K562 (cell line): ENCODE measurements at regions not wholly inside any gene's neighbourhood (a gene's known extent, or its start where the extent isn't known, plus 50 kb on each side); places are given as distances from the start of the nearest gene placed in this dataset.
A peak's percentile ranks its signal among the peaks of the same experiment; 100 is the strongest.

Source experiments
- E2F3 ChIP-seq: fragments of 250-450 bp; sonication (Bioruptor Pico); IDR thresholded peaks from 2 replicates; pipeline ENCODE4 v1.4.0; 2020; ENCODE audit warnings: mild to moderate bottlenecking
- ETS1 ChIP-seq: conservative IDR thresholded peaks from 2 replicates; pipeline ENCODE4 v1.6.1; 2011; ENCODE audit warnings: low read depth, mild to moderate bottlenecking, low read length; ENCODE audit not compliant: control insufficient read depth
- GTF2E2 ChIP-seq: fragments of 200-800 bp; sonication (Bioruptor generic); IDR thresholded peaks from 2 replicates; pipeline ENCODE4 v1.6.1; 2016; ENCODE audit warnings: missing genetic modification characterization, missing compliant biosample characterization
- HNRNPUL1 ChIP-seq: fragments of 200-400 bp; formaldehyde crosslinking; IDR thresholded peaks from 2 replicates; pipeline ENCODE4 v1.6.1; 2017; ENCODE audit warnings: low read length
- KHSRP ChIP-seq: fragments of 450-650 bp; IDR thresholded peaks from 2 replicates; pipeline ENCODE4 v1.6.1; 2017
- RBFOX2 ChIP-seq: fragments of 200-400 bp; formaldehyde crosslinking; IDR thresholded peaks from 2 replicates; pipeline ENCODE4 v1.6.1; 2017; ENCODE audit warnings: low read depth, mild to moderate bottlenecking, low read length, moderate library complexity
- RBM39 ChIP-seq: fragments of 200-400 bp; formaldehyde crosslinking; optimal IDR thresholded peaks from 2 replicates; pipeline ENCODE3; 2018; ENCODE audit warnings: low read depth, low read length
- RFX5 ChIP-seq: IDR thresholded peaks from 2 replicates; pipeline ENCODE4 v1.6.1; 2011; ENCODE audit warnings: low read depth, mild to moderate bottlenecking, improper control_type of control experiment, low read length
- YBX1 ChIP-seq: fragments of 450-650 bp; IDR thresholded peaks from 2 replicates; pipeline ENCODE4 v1.7.1; 2016; ENCODE audit warnings: mild to moderate bottlenecking
- ZBTB12 ChIP-seq: fragments of 250-450 bp; sonication (Bioruptor Pico); IDR thresholded peaks from 2 replicates; pipeline ENCODE4 v1.4.0; 2020
- ZBTB40 ChIP-seq, 2 experiments: fragments of 450-650 bp in 1 of 2; sonication (generic) in 1 of 2; formaldehyde crosslinking in 1 of 2; IDR thresholded peaks; 2 replicates each; pipeline versions ENCODE4 v1.7.1 to v1.9.0; 2016 to 2022; ENCODE audit warnings: inconsistent platforms in 1 of 2, mild to moderate bottlenecking in 1 of 2, missing genetic modification reagents in 1 of 2
- ZFP91 ChIP-seq: sonication (generic); formaldehyde crosslinking; IDR thresholded peaks from 2 replicates; pipeline ENCODE4 v1.8.0; 2022; ENCODE audit warnings: mild to moderate bottlenecking, missing genetic modification reagents
- ZKSCAN3 ChIP-seq: fragments of 250-450 bp; sonication (Bioruptor Pico); IDR thresholded peaks from 2 replicates; pipeline ENCODE4 v1.4.0; 2020
- ZNF134 ChIP-seq: fragments of 250-450 bp; sonication (Bioruptor Pico); conservative IDR thresholded peaks from 2 replicates; pipeline ENCODE4 v1.4.0; 2020
- ZNF778 ChIP-seq: fragments of 450-650 bp; formaldehyde crosslinking; IDR thresholded peaks from 2 replicates; pipeline ENCODE4 v1.4.0; 2020; ENCODE audit warnings: mild to moderate bottlenecking, moderate library complexity

GRCh38 chr1:47507881-47508701 lies 70.2 kb downstream of the FOXD2 start (continued):
- no peak for TF ChIP-seq ZBTB40 (IDR thresholded peaks at IDR 0.05)
- TF ChIP-seq ZBTB40 (CRISPR knock-in tag; IDR thresholded peaks at IDR 0.05): no peak
- TF ChIP-seq KHSRP: no peak
- no peak for TF ChIP-seq RFX5
- no peak for TF ChIP-seq ZNF778
- no peak for TF ChIP-seq YBX1
- peak; percentile 61 for TF ChIP-seq E2F3 (CRISPR knock-in tag)
- TF ChIP-seq ZNF134: no peak
- TF ChIP-seq ZBTB12 (CRISPR knock-in tag): no peak
- no peak for TF ChIP-seq RBM39
- TF ChIP-seq ETS1: no peak
- TF ChIP-seq ZFP91 (CRISPR knock-in tag): no peak
- TF ChIP-seq HNRNPUL1: no peak
- TF ChIP-seq GTF2E2 (tag): no peak
- no peak for TF ChIP-seq RBFOX2
- TF ChIP-seq ZKSCAN3 (CRISPR knock-in tag): no peak
